Retinal pigment epithelial cell (primary cell): ENCODE measurements at regions not wholly inside any gene's neighbourhood (a gene's known extent, or its start where the extent isn't known, plus 50 kb on each side); places are given as distances from the start of the nearest gene placed in this dataset.

Experiments
- DNase-seq: peaks from one replicate; pipeline ENCODE4 v3.0.0-alpha.2; 2010; ENCODE audit warnings: low read depth
- H3K4me3 ChIP-seq: 2 replicates; pipeline ENCODE4 v1.5.1; 2011; ENCODE audit warnings: mild to moderate bottlenecking, low read length, control low read depth, moderate library complexity
- CTCF ChIP-seq: conservative IDR thresholded peaks from 2 replicates; pipeline ENCODE4 v1.5.1; 2011; ENCODE audit warnings: low read depth, low read length, control low read depth, inconsistent platforms

- DNase-seq: no peak
- no peak for TF ChIP-seq CTCF
- no peak overlapping the region for H3K4me3 ChIP-seq
Measured at GRCh38 chr4:96887857-96888256, 1048.0 kb downstream of the PDHA2 start.

GRCh38 chr4:96894621-96895020 lies 1054.7 kb downstream of the PDHA2 start:
- no peak for DNase-seq
- TF ChIP-seq CTCF: no peak
- no peak overlapping the region for H3K4me3 ChIP-seq

GRCh38 chr4:96895826-96896225 lies 1055.9 kb downstream of the PDHA2 start:
- no peak for TF ChIP-seq CTCF
- no peak overlapping the region for H3K4me3 ChIP-seq
- DNase-seq: no peak

GRCh38 chr4:96912716-96913115 lies 1072.8 kb downstream of the PDHA2 start:
- no peak overlapping the region for H3K4me3 ChIP-seq
- peak; percentile 93 for DNase-seq
- peak; percentile 13 for TF ChIP-seq CTCF

GRCh38 chr4:96913441-96914080 lies 1073.7 kb downstream of the PDHA2 start:
- TF ChIP-seq CTCF: no peak
- DNase-seq: peak; percentile 86
- H3K4me3 ChIP-seq: no peak overlapping the region

GRCh38 chr4:96916711-96917110 lies 1076.8 kb downstream of the PDHA2 start:
- DNase-seq: no peak
- TF ChIP-seq CTCF: no peak
- H3K4me3 ChIP-seq: no peak overlapping the region

GRCh38 chr4:96936886-96937285 lies 1097.0 kb downstream of the PDHA2 start:
- no peak overlapping the region for H3K4me3 ChIP-seq
- TF ChIP-seq CTCF: no peak
- DNase-seq: no peak
